Astrocyte of the cerebellum (primary cell): ENCODE measurements at regions not wholly inside any gene's neighbourhood (a gene's known extent, or its start where the extent isn't known, plus 50 kb on each side); places are given as distances from the start of the nearest gene placed in this dataset.
"Not testable (repeated sequence)": the region's sequence is repeated elsewhere in the genome, so short reads cannot be mapped to it uniquely, and the experiment has no call there.

Source experiments
- DNase-seq: peaks from one replicate; pipeline ENCODE4 v3.0.0-alpha.2; 2011; ENCODE audit warnings: low read depth
- H3K4me3 ChIP-seq: 2 replicates; pipeline ENCODE4 v1.5.1; 2011; ENCODE audit warnings: mild to moderate bottlenecking, low read depth, low read length, moderate library complexity
- CTCF ChIP-seq: IDR thresholded peaks from 2 replicates; pipeline ENCODE4 v1.5.1; 2012; ENCODE audit warnings: low read length, low read depth, moderate library complexity, mild to moderate bottlenecking; ENCODE audit errors: missing control alignments
- in situ Hi-C: cut with HindIII; loops from 2 replicates; pipeline ENCODE4 v1.10.0; 2017; ENCODE audit warnings: low sequenced_read_pairs

GRCh38 chr10:25738776-25739175 lies 195.3 kb upstream of the MYO3A start:
- in situ Hi-C loops: no loop called here
- H3K4me3 ChIP-seq: no peak overlapping the region
- DNase-seq: no peak
- no peak for TF ChIP-seq CTCF

GRCh38 chr10:25743832-25744231 lies 190.2 kb upstream of the MYO3A start:
- no peak for TF ChIP-seq CTCF
- no peak overlapping the region for H3K4me3 ChIP-seq
- no peak for DNase-seq
- in situ Hi-C loops: no loop called here

- TF ChIP-seq CTCF: no peak
- in situ Hi-C loops: no loop called here
- no peak overlapping the region for H3K4me3 ChIP-seq
- no peak for DNase-seq
These were observed 189.5 kb upstream of the MYO3A start for GRCh38 chr10:25744574-25744973.

DNA sequence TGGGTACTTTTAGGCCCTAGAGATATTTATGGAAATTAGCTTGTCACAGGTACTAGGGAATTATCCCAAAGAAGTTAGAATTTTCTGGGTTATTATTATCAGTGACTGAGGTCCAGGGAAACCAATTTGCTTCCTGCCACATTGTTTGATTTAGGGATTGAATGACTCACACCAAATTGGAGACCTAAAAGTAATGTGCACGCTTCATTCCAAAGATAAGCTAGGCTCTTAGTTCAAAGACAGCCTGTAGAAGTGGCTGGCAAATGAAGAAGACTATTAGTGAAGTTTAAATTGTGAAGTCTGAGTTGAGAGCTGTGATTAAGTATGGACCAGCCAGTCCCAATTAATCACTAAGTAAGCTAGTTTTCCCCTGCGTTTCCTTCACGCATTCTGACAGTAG lies 188.1 kb upstream of the MYO3A start:
- TF ChIP-seq CTCF: no peak
- DNase-seq: no peak
- no peak overlapping the region for H3K4me3 ChIP-seq
- in situ Hi-C loops: no loop called here

GRCh38 chr10:25747084-25747483 lies 186.9 kb upstream of the MYO3A start:
- in situ Hi-C loops: no loop called here
- DNase-seq: no peak
- H3K4me3 ChIP-seq: no peak overlapping the region
- no peak for TF ChIP-seq CTCF

GRCh38 chr10:25748509-25748908 lies 185.5 kb upstream of the MYO3A start:
- DNase-seq: no peak
- in situ Hi-C loops: no loop called here
- no peak for TF ChIP-seq CTCF

GRCh38 chr10:25753776-25754175 lies 180.3 kb upstream of the MYO3A start:
- in situ Hi-C loops: no loop called here
- peak; percentile 27 for DNase-seq
- no peak overlapping the region for H3K4me3 ChIP-seq
- TF ChIP-seq CTCF: no peak

More at GRCh38 chr10:25748509-25748908, 185.5 kb upstream of the MYO3A start:
- H3K4me3 ChIP-seq: no peak overlapping the region

GRCh38 chr10:25755874-25756273 lies 178.2 kb upstream of the MYO3A start:
- H3K4me3 ChIP-seq, DNase-seq, in situ Hi-C loops: not testable (repeated sequence)
